GM19452 (cell line): ENCODE measurements at regions not wholly inside any gene's neighbourhood (a gene's known extent, or its start where the extent isn't known, plus 50 kb on each side); places are given as distances from the start of the nearest gene placed in this dataset.
"Not testable (repeated sequence)": the region's sequence is repeated elsewhere in the genome, so short reads cannot be mapped to it uniquely, and the experiment has no call there.

Experiments
- ATAC-seq: cut with Tn5 transposase; IDR thresholded peaks from one replicate; pipeline ENCODE4 v1.9.1; 2021; ENCODE audit not compliant: unreplicated experiment

DNA sequence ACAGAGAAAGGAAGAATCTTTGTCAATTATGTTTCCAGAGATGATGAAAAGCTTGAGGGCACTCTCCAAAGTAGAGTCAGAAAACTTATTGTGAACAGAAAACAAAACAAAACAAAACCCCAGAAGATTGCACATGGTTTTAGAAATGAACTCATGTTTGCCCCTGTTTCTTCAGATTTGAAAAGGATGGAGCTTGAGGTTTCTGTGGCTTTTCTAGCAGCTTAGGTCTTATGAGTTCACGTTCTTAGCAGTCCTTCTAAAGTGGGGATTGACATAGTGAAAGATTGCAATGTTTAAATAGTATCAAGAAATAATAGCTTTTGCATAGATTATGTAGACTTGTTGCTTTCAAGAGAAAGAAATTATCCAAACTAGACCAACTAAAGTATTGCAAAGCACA lies 421.8 kb downstream of the GBA3 start:
- ATAC-seq, result no peak

DNA sequence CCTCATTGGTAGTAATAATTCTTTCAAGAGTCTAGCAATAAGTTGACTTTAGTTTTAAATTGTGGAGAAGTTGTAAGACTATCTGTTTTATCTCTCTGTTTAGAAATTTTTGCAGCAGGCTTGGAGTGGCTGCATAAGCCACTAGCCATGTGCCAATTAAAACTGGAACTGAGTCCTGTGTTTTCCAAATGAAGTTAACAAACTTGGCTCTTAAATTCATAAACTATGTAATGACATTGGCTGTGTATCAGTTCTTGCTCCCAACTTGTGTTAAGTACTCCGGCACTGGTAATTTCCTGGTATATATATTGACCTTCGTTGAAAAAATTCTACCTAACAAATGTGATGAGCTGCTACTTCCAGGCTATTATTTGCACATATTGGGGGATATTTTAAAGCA lies 420.4 kb downstream of the GBA3 start:
- no peak for ATAC-seq

DNA sequence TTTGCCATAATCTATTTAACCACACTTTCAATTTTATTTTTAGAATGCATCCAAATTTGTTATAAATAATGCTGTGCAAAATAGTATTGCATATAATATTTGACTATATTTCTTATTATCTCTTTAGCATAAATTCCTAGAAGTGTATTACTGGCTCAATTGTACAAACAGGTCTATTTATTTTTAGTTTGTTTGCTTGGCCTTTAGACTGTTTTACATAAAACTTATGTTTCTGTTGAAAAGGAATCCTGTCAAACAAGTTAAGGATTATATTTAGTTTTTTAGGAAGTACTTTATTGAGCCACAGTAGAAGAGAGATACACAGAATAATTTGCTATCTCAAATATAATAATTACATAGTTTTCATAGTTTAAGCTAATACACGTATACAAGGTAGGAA lies 413.8 kb downstream of the GBA3 start:
- no peak for ATAC-seq

DNA sequence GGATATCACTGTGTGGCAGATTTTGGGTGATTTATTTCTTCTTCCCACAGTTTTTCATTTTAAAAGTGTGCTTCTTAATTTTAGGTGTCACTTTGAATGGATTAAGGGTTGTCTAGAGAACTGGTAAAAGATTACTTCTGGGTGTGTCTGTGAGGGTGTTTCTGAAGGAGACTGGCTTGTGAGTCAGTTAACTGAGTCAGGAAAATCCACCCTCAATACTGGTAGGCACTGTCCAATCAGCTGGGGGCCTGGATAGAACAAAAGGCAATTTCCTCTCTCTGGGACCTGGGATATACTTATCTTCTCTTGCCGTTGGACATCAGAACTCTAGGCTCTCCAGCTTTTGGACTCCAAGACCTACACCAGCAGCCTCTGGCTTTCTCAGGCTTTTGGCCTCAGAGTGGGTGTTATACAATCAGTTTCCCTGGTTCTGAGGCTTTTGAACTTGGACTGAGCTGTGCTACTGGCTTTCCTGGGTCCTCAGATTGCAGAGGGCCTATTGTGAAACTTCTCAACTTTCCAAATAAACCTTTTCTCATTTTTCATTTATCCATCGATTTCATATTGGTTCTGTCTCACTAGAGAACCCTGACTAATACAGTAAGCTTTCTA lies 413.1 kb downstream of the GBA3 start:
- ATAC-seq, result no peak

DNA sequence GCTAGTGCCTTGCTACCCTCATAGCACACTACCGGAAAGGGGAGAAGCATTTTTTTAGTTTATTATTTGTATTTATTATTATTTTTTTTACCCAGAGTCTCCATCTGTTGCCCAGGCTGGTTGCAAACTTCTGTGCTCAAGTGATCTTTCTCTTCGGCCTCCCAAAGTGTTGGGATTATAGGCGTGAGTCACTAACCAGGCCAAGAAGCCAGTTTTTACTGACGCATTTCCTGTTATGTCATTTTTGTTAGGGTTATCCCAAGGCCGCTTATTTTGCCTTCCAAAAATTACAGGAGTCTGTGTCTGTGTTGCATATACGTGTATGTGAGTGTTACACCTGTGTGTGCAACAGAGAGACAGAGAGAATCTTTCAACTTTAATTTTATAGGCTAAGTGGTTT lies 404.5 kb downstream of the GBA3 start:
- no peak for ATAC-seq

DNA sequence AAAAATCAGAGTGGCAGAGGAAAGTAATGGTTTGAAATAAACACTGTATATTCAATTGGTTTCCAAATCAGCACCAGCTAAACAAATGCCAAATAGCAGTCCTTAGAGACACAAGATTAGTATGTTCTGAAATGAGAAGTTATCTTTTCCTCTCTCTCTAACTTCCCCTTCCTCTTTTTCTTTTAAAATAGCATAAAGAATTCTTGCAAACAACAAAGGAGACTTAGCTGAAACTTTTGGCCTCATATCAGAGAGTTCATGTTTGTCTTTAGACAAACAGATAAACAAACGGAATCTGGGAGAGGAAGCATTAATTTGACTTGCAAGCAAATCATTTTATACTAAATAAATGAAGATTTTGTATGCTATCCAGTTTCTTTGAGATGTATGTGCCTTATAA lies 399.0 kb downstream of the GBA3 start:
- ATAC-seq, result no peak

DNA sequence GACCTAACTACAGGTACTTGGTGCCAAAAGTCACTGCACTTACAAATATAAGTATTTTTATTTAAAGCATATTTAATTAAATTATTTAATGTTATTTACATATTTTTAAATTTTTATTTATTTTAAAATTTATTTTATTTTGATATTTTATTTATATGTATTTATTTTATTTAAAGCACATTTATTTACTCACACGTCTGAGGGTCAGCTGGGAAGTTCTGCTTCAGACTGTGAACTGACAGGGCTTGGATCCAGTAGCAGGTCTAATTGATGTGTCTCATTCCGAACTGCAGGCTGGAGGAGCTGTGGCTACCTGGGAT lies 392.5 kb downstream of the GBA3 start:
- ATAC-seq, result no peak

DNA sequence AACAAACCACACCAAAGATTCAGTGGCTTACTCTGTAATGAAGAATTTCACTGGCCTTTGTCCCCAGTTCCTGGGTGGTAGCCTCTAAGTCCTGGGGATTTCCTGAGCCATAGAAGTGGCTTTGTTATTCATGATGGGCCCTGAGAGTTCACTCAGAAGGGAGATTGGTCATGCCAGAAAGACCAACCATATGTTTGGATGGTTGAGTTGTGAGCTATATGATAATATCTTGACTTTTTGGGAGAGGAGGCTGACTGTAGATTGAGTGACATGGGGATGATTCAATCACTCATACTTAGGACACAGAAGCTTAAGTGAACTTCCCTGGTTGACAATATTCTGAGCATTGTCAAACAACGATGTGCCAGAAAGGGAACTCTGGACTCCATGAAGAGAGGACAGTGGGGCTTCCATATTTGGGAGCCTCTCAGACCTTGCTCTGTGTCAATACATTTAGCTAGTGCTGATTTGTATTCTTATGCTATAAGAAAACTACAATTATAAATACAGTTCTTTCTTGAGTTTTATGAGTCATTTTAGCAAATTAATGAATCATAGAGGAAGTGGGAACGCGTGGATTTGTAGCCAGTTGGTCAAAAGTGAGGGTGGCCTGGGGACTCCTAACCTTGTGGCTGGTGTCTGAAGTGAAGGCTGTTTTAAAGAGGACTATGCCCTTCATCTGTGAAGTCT lies 392.0 kb downstream of the GBA3 start:
- no peak for ATAC-seq

DNA sequence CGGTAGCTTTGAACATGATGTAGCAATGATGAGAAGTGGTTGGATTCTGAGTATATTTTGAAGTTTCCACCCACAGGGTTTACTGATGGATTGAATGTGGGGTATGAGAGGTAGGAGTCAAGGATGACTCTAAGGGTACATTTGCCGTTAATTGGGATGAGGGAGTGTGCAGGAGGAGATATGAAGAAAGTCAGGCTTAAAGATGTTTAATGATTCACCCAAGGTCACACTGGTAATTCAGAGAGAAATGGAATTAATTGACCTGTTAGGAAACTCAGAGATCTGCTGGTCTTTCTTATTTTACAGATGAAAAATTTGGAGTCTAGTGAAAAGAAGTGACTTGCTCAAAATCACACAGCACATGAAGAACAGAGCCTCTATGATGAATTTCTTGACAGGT lies 390.7 kb downstream of the GBA3 start:
- no peak for ATAC-seq

DNA sequence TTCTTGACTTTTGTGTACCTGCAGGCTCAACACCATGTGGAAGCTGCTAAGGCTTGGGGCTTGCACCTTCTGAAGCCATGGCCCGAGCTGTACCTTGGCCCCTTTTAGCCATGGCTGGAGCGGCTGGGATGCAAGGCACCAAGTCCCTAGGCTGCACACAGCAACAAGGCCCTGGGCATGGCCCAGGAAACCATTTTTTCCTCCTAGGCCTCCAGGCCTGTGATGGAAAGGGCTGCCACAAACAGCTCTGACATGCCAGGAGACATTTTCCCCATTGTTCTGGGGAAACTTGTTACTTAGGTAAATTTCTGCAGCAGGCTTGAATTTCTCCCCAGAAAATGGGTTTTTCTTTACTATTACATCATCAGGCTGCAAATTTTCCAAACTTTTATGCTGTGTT lies 387.4 kb downstream of the GBA3 start:
- not testable (repeated sequence) for ATAC-seq

DNA sequence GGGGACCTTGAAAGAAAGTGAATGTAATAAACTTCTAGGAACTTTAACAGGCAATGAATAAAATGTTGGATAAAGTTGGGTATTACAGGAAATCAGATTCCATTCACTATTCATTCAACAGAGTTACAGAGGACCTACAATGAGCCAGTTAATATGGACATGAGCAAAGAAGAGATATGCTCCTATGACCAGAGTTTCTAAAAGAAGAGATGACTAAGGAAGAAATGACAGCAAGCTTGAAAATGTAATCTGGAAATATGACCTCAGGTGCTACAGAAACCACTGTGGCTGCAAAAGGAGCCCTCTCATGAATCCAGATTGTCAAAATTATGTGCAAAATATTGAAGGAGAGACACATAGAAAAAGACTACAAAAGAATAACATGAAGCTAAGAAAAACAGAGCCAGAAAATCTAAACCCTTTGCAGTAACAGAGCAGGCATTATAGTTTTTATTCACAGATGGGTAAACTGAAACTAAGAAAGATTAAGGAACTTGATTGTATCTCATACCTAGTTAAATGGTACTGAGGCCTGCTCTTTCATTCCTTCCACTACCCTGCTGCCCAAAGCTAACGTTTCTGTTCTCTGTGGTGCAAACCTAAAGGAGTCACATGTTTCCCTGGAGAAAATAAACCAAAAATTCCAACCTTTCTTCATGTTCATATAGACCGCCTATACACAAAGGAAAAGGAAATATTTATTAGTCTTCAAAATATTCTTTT lies 378.3 kb downstream of the GBA3 start:
- no peak for ATAC-seq

DNA sequence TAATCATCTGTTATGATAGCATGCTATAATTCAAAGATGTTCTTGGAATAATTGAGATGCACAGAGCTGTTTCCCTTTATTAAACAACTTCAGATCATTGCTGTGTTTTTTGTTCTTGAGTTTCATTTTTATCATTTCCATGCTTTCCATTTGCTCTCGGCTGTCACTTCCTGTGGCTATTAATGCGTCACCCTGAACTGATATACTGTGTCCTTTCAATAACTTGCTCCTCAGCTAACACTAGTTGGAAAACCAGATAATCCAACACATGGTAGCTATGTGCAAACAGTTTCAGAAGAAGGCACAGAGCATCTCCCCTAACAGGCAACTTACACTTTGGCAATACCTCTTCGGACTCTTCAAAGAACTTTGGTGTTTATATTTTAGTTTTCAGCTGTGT lies 376.0 kb downstream of the GBA3 start:
- ATAC-seq, result no peak

DNA sequence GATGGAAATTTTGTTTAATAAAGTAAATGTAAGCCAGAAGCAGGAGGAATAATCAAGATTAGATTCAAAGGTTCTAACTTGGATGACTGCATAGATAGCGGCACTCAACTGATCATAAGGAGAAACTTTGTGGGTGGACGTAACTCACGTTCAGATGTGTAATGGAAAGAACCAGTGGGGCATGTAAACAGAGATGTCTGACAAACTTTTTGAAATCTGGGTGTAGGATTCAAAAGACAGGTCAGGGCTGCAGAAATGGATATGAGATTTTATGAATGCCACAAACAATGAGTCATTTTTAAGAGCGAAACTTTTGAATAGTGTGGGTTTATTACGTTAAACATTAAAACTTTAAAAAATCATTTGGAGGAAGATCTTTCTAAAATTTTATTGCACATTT lies 375.6 kb downstream of the GBA3 start:
- no peak for ATAC-seq

DNA sequence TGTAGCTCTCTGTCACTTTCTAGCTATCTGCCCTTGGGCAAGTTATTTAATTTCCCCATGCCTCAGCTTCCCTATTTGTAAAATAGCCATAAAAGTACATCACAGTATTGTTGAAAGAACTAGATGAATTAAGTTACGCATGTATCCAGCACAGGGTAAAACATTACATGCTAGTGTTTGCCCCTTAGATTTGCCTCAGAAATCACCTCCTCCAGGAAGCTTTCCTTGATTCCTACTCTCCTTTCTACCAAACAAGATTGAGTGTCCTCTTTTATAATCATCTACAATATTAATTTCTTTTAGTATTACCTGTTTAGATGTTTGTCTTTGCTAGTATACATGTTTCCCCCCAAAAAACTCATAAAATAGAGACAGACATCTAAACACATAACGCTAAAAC lies 369.5 kb downstream of the GBA3 start:
- no peak for ATAC-seq

DNA sequence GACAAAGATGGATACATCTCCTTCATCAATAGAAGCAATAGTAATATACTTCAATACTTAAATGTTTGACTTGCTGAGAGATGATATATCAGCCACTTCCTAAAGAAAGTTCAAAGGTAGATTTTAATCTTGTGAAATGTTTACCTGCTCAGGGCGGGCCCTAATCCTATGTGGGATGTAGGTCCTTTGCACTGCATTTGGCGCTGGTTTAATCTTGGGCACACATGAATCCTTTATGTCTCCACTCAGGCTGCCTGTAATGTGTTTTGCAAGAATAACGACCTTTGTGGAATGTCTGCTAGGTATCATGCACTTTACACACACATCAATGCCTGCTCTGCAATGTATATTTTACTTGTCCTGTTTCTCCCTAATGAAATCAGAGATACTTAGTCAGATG lies 368.7 kb downstream of the GBA3 start:
- ATAC-seq, result no peak

DNA sequence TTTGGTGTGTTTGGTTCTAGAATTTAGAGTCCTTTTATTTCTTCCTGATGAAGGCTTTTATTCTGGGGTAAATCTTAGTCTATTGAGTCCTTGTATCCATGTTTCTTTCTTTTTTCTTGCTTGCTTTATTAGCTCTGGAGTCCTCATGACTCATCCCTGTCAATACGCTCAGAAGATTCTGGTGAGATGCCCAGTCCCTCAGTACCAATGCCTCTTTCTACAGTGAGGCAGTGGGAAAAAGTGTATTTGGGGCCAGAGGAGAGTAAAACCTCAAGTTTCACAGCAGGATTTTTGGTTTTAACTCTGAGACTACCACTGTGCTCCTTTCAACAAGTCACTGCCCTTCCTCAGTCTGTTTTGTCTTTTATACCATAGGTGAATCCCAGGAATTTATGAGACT lies 368.0 kb downstream of the GBA3 start:
- no peak for ATAC-seq

DNA sequence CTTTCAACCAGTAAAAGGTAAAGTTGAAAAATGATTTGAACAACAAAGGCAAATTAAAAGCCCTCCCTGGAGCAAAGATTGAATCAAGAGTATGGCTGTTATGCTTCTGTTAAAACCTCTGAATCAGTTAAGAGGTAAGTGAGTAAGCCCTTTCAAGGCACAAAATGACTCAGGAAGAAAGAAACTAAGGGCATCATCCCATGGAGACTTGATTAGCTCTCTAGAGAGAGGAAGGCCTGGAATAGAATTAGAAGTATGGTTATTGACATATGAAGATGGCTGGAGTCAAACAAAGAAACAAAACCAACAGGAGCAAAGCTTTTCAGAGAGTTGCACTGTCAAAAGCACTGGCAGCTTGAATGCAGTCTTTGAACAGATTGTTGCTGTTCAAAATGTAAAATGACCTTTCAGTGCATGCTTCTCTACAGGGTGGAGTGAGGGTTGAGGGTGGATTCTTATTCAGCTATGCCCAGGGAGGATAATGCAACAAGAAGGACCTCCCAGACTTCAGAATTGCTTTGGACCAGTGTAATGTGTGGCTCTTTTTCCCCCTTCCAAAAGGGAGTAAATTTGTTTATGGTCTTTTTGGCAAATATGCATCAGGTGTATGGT lies 365.5 kb downstream of the GBA3 start:
- ATAC-seq, result no peak

DNA sequence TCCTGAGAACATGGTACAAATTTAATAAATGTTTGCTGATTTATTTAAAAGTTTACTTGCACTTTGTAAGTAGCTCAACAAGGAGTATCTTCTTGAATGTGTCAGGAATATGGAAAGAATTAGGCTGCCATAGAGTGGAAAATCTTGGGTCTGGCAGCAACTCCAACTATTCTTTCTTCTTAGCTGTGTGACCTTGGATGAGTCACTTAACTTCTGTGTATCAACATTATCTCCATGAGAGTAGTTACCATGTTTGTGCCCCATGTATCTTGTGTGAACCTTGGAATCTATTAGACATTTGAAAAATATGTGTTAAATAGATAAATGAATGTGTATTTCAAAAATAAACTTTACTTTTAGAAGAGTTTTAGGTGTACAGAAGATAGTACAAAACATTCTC lies 348.8 kb downstream of the GBA3 start:
- ATAC-seq, result no peak

DNA sequence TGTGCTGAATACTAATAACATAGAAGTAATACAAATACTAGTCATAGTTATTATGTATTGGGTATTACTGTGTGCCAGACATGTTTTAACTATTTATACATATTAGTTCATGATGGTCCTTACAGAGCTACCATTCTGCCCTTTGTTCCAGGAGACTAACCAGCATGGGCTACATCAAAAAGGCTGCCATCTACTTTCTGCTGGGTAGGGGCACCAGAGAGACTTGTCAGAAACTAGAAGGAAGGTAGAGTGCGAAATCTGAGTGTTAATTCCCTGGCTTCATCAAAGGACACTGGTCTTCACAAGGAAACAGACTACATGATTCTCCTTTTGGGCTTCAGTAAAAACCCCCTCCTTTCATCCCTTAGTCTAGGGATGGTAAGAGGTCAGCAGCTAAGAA lies 347.8 kb downstream of the GBA3 start:
- ATAC-seq, result no peak

DNA sequence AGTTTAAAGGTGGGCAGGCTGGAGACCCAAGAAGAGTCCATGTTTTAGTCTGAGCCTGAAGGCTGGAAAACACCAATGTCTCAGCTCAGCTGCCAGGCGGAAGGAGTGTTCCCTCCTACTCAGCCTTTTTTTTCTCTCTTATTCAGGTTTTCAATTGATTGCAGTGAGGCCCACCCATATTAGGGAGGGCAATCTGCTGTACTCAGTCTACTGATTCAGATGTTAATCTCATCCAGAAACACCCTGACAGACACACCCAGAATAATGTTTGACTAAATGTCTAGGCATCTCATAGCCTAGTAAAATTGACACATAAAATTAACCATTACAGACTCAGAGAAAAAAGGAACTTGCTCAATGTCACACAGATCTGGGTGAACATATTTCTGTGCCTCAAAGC lies 347.1 kb downstream of the GBA3 start:
- no peak for ATAC-seq

DNA sequence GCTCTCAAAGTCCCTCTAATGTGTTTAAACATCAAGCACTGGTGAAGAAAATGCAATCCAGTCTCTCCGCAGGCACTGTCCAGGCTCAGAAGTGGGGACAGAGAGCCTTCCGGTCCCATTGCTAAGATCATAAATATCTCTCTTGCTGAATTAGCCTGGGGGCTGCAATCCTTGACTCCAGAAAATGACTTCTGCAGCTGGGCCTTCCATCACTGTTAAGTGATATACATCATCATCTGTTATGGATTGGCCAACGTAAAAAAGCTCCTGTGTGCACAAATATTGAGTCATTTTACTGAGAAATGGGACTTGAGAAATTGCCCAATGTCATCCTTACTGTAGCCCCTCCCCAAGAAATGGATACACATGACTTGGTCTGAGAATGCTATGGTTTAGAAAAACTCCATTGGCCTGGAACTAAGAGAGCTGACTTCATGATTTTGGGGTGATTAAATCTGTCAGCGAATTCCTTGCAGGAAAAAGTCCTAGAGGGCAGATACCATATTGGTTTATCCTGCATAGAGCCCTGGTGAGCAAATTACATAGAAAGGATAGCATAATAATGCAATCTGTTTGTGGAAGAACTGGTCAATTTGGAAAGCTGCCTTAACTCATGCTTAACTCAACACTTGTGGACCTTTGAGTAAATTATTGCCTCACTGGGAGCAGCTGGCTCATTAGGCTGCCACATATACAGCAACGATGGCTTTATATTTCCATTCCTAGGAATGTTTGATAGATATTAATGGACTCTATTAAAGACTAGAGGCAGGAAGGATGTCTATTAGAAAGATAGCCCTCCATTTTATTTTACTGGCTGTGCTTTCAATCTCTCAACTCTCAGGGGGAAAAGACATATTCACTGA lies 346.1 kb downstream of the GBA3 start:
- no peak for ATAC-seq
